Body of pancreas (tissue), 4 donors: ENCODE measurements at regions not wholly inside any gene's neighbourhood (a gene's known extent, or its start where the extent isn't known, plus 50 kb on each side); places are given as distances from the start of the nearest gene placed in this dataset.

Experiments
- ATAC-seq: fragments of 150-250 bp; one replicate; pipeline ENCODE4 v1.9.1; 2016
- DNase-seq, 4 donors: peaks; one replicate each; pipeline ENCODE4 v3.0.0-alpha.2; 2019
- H3K27ac ChIP-seq, 4 donors: fragments of 200-600 bp; sonication (generic); 1 replicate in 3 of 4; 2 replicates in 1 of 4; pipeline versions ENCODE4 v1.5.1 to v1.6.1; 2016 to 2019; ENCODE audit warnings: mild to moderate bottlenecking in 1 of 4, mixed read lengths in 1 of 4, moderate library complexity in 1 of 4
- H3K27me3 ChIP-seq, 2 donors: fragments of 200-600 bp; sonication (generic); one replicate each; pipeline ENCODE4 v1.6.0; 2016; ENCODE audit warnings: mild to moderate bottlenecking in 1 of 2
- H3K36me3 ChIP-seq, 2 donors: fragments of 200-600 bp; sonication (generic); replicated peaks in 1 of 2; 2 replicates each; pipeline ENCODE4 v1.5.1; 2016; ENCODE audit warnings: low read depth in 2 of 2; ENCODE audit not compliant: insufficient read depth in 1 of 2
- H3K4me1 ChIP-seq: fragments of 200-600 bp; sonication (generic); one replicate; pipeline ENCODE4 v1.6.0; 2016
- H3K4me3 ChIP-seq, 2 donors: fragments of 200-600 bp; sonication (generic); 1 replicate in 1 of 2; 2 replicates in 1 of 2; pipeline ENCODE4 v1.5.1; 2016 to 2019
- H3K9me3 ChIP-seq, 3 donors: fragments of 200-600 bp; sonication (generic); 1 replicate in 2 of 3; 2 replicates in 1 of 3; pipeline ENCODE4 v1.5.1; 2016
- CTCF ChIP-seq, 7 experiments: fragments of 450-650 bp in 4 of 7; fragments of 200-600 bp in 3 of 7; sonication (generic) in 3 of 7; IDR thresholded peaks; one replicate each; pipeline ENCODE4 v1.5.1; 2016 to 2019; ENCODE audit warnings: antibody characterized with exemption in 7 of 7
- POLR2A ChIP-seq, 3 donors: fragments of 450-650 bp; IDR thresholded peaks; one replicate each; pipeline ENCODE4 v1.6.1; 2016; ENCODE audit warnings: antibody characterized with exemption in 3 of 3, mild to moderate bottlenecking in 2 of 3
- WGBS, 2 donors: methylation state at CpG; one replicate each; pipeline ENCODE4 v1.1.5; 2017; 5-methylcytosine and 5-hydroxymethylcytosine counted together
- intact Hi-C: fragments of 100-400 bp; cut with DNase I; formaldehyde crosslinking; loops from one replicate; pipeline ENCODE4 v1.15.1; 2023

GRCh38 chr7:144937199-144937598, 101.3 kb upstream of the TPK1 start:
- ATAC-seq (no peak), DNase-seq (no peak)
- no peaks in the 10 kb centered on the region for H3K4me1 ChIP-seq
- no peaks in the 10 kb centered on the region for H3K9me3 ChIP-seq
- intact Hi-C loops = no loop called here
- H3K4me3 ChIP-seq = no peak overlapping the region
- no peaks in the 10 kb centered on the region for H3K36me3 ChIP-seq
- WGBS, 2 donors = 19 to 21% methylated on average over 2 of the region's 2 CpGs
- H3K27ac ChIP-seq = no peak overlapping the region
- TF ChIP-seq CTCF (IDR thresholded peaks at IDR 0.05) = no peak
- no peak for TF ChIP-seq POLR2A (IDR thresholded peaks at IDR 0.05)
- H3K27me3 ChIP-seq = no peaks in the 10 kb centered on the region

GRCh38 chr7:144936314-144936713, 100.5 kb upstream of the TPK1 start:
- intact Hi-C loops = no loop called here
- WGBS, 2 donors = 48 to 62% methylated on average over 1 of the region's 1 CpG
- Histone ChIP-seq H3K9me3 (no peaks in the 10 kb centered on the region), H3K4me1 (no peaks in the 10 kb centered on the region), H3K4me3 (no peak overlapping the region), H3K27me3 (no peaks in the 10 kb centered on the region), H3K27ac (no peak overlapping the region), H3K36me3 (no peaks in the 10 kb centered on the region)
- TF ChIP-seq CTCF (IDR thresholded peaks at IDR 0.05) = no peak
- TF ChIP-seq POLR2A (IDR thresholded peaks at IDR 0.05) = no peak
- DNase-seq = no peak
- no peak for ATAC-seq

GRCh38 chr7:144910411-144910810, 74.6 kb upstream of the TPK1 start:
- intact Hi-C loops = no loop called here
- Histone ChIP-seq H3K4me3 (no peak overlapping the region), H3K4me1 (no peaks in the 10 kb centered on the region), H3K9me3 (no peaks in the 10 kb centered on the region), H3K36me3 (no peaks in the 10 kb centered on the region), H3K27me3 (no peaks in the 10 kb centered on the region), H3K27ac (no peak overlapping the region)
- DNase-seq (no peak), ATAC-seq (no peak)
- TF ChIP-seq CTCF (IDR thresholded peaks at IDR 0.05) = no peak
- no peak for TF ChIP-seq POLR2A (IDR thresholded peaks at IDR 0.05)
- 45% methylated on average over 6 of the region's 6 CpGs for WGBS, 2 donors

GRCh38 chr7:144908943-144909556, 73.2 kb upstream of the TPK1 start:
- 53 to 59% methylated on average over 4 of the region's 4 CpGs for WGBS, 2 donors
- Histone ChIP-seq H3K36me3 (no peaks in the 10 kb centered on the region), H3K27me3 (no peaks in the 10 kb centered on the region), H3K27ac (no peak overlapping the region), H3K4me1 (no peaks in the 10 kb centered on the region), H3K4me3 (no peak overlapping the region), H3K9me3 (no peaks in the 10 kb centered on the region)
- no peak for ATAC-seq
- intact Hi-C loops = no loop called here
- TF ChIP-seq POLR2A (IDR thresholded peaks at IDR 0.05) (no peak), CTCF (IDR thresholded peaks at IDR 0.05) (no peak)
- DNase-seq = peak in 1 of 4 donors; percentile 4

GRCh38 chr7:144908324-144908723, 72.5 kb upstream of the TPK1 start:
- H3K36me3 ChIP-seq = no peaks in the 10 kb centered on the region
- H3K27me3 ChIP-seq = no peaks in the 10 kb centered on the region
- no peak for ATAC-seq
- no peak overlapping the region for H3K27ac ChIP-seq
- H3K4me3 ChIP-seq = no peak overlapping the region
- WGBS, 2 donors = 67 to 81% methylated on average over 1 of the region's 1 CpG
- intact Hi-C loops = no loop called here
- H3K9me3 ChIP-seq = no peaks in the 10 kb centered on the region
- TF ChIP-seq CTCF (IDR thresholded peaks at IDR 0.05) = no peak
- no peak for TF ChIP-seq POLR2A (IDR thresholded peaks at IDR 0.05)
- H3K4me1 ChIP-seq = no peaks in the 10 kb centered on the region
- DNase-seq = no peak
